Body of pancreas (tissue), 4 donors: ENCODE measurements at regions not wholly inside any gene's neighbourhood (a gene's known extent, or its start where the extent isn't known, plus 50 kb on each side); places are given as distances from the start of the nearest gene placed in this dataset.
"Not testable (repeated sequence)": the region's sequence is repeated elsewhere in the genome, so short reads cannot be mapped to it uniquely, and the experiment has no call there.

Experiments used
- ATAC-seq: fragments of 150-250 bp; one replicate; pipeline ENCODE4 v1.9.1; 2016
- DNase-seq, 4 donors: peaks; one replicate each; pipeline ENCODE4 v3.0.0-alpha.2; 2019
- H3K27ac ChIP-seq, 4 donors: fragments of 200-600 bp; sonication (generic); 1 replicate in 3 of 4; 2 replicates in 1 of 4; pipeline versions ENCODE4 v1.5.1 to v1.6.1; 2016 to 2019; ENCODE audit warnings: mild to moderate bottlenecking in 1 of 4, mixed read lengths in 1 of 4, moderate library complexity in 1 of 4
- H3K27me3 ChIP-seq, 2 donors: fragments of 200-600 bp; sonication (generic); one replicate each; pipeline ENCODE4 v1.6.0; 2016; ENCODE audit warnings: mild to moderate bottlenecking in 1 of 2
- H3K36me3 ChIP-seq, 2 donors: fragments of 200-600 bp; sonication (generic); replicated peaks in 1 of 2; 2 replicates each; pipeline ENCODE4 v1.5.1; 2016; ENCODE audit warnings: low read depth in 2 of 2; ENCODE audit not compliant: insufficient read depth in 1 of 2
- H3K4me1 ChIP-seq: fragments of 200-600 bp; sonication (generic); one replicate; pipeline ENCODE4 v1.6.0; 2016
- H3K4me3 ChIP-seq, 2 donors: fragments of 200-600 bp; sonication (generic); 1 replicate in 1 of 2; 2 replicates in 1 of 2; pipeline ENCODE4 v1.5.1; 2016 to 2019
- H3K9me3 ChIP-seq, 3 donors: fragments of 200-600 bp; sonication (generic); 1 replicate in 2 of 3; 2 replicates in 1 of 3; pipeline ENCODE4 v1.5.1; 2016
- POLR2A ChIP-seq, 3 donors: fragments of 450-650 bp; IDR thresholded peaks; one replicate each; pipeline ENCODE4 v1.6.1; 2016; ENCODE audit warnings: antibody characterized with exemption in 3 of 3, mild to moderate bottlenecking in 2 of 3
- WGBS, 2 donors: methylation state at CpG; one replicate each; pipeline ENCODE4 v1.1.5; 2017; 5-methylcytosine and 5-hydroxymethylcytosine counted together
- intact Hi-C: fragments of 100-400 bp; cut with DNase I; formaldehyde crosslinking; loops from one replicate; pipeline ENCODE4 v1.15.1; 2023
- TF ChIP-seq, protein P1 (sequence below), 7 experiments: fragments of 450-650 bp in 4 of 7; fragments of 200-600 bp in 3 of 7; sonication (generic) in 3 of 7; IDR thresholded peaks; one replicate each; pipeline ENCODE4 v1.5.1; 2016 to 2019; ENCODE audit warnings: antibody characterized with exemption in 7 of 7

DNA sequence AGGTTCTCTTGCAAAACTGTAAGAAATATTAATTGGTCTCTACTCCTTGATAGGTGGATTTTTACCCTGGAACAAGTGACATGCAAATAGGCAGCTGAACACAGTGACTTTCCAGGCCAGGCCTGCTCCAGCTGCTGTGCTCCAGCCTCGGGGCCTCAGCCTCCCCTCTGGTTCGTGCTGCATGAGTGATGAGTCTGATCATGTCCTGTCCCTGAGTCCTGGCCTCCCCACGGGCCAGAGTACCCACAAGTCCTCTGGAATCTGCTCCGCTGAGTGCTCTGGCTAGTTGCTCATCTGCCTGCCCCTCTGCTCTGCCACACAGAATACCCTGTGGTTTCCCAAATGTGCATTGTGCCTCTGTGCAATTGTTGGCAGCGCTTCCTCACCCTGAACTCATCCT, 80.1 kb upstream of the PDZD8 start:
- no peak for DNase-seq
- Histone ChIP-seq H3K36me3 (no peaks in the 10 kb centered on the region), H3K4me3 (no peak overlapping the region), H3K4me1 (no peaks in the 10 kb centered on the region), H3K27ac (no peak overlapping the region), H3K27me3 (no peaks in the 10 kb centered on the region), H3K9me3 (no peaks in the 10 kb centered on the region)
- intact Hi-C loops = loop anchor here (10.0 kb wide), 1 partner anchor 251 kb away; no protein-coding TSS in a partner anchor
- 60 to 81% methylated on average over 2 to 5 of the region's 5 CpGs for WGBS, 2 donors
- no peak for ATAC-seq
- TF ChIP-seq, protein P1, sequence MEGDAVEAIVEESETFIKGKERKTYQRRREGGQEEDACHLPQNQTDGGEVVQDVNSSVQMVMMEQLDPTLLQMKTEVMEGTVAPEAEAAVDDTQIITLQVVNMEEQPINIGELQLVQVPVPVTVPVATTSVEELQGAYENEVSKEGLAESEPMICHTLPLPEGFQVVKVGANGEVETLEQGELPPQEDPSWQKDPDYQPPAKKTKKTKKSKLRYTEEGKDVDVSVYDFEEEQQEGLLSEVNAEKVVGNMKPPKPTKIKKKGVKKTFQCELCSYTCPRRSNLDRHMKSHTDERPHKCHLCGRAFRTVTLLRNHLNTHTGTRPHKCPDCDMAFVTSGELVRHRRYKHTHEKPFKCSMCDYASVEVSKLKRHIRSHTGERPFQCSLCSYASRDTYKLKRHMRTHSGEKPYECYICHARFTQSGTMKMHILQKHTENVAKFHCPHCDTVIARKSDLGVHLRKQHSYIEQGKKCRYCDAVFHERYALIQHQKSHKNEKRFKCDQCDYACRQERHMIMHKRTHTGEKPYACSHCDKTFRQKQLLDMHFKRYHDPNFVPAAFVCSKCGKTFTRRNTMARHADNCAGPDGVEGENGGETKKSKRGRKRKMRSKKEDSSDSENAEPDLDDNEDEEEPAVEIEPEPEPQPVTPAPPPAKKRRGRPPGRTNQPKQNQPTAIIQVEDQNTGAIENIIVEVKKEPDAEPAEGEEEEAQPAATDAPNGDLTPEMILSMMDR (IDR thresholded peaks at IDR 0.05) = no peak
- no peak for TF ChIP-seq POLR2A (IDR thresholded peaks at IDR 0.05)

GRCh38 chr10:117454502-117454901, 79.3 kb upstream of the PDZD8 start:
- TF ChIP-seq POLR2A (IDR thresholded peaks at IDR 0.05) = no peak
- TF ChIP-seq, protein P1 (IDR thresholded peaks at IDR 0.05) = no peak
- Histone ChIP-seq H3K9me3 (no peaks in the 10 kb centered on the region), H3K27ac (no peak overlapping the region), H3K36me3 (no peaks in the 10 kb centered on the region), H3K4me3 (no peak overlapping the region), H3K27me3 (no peaks in the 10 kb centered on the region), H3K4me1 (no peaks in the 10 kb centered on the region)
- intact Hi-C loops = loop anchor here (10.0 kb wide), 1 partner anchor 250 kb away; no protein-coding TSS in a partner anchor
- whole genome bisulfite sequencing, 2 donors = 35 to 47% methylated on average over 1 of the region's 1 CpG
- DNase-seq (no peak), ATAC-seq (no peak)

DNA sequence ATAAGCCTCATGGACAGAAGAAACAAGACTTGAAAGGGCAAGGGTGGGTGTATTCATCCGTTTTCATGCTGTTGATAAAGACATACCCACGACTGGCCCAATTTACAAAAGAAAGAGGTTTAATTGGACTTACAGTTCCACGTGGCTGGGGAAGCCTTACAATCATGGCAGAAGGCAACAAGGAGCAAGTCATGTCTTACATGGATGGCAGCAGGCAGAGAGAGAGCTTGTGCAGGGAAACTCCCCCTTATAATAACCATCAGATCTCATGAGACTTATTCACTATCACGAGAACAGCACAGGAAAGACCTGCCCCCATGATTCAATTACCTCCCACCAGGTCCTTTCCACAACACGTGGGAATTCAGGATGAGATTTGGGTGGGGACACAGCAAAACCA, 78.2 kb upstream of the PDZD8 start:
- H3K4me3 ChIP-seq, H3K9me3 ChIP-seq, ATAC-seq, DNase-seq, H3K27ac ChIP-seq, H3K4me1 ChIP-seq, H3K27me3 ChIP-seq, H3K36me3 ChIP-seq: not testable (repeated sequence)
- intact Hi-C loops = loop anchor here (10.0 kb wide), 1 partner anchor 249 kb away; no protein-coding TSS in a partner anchor
- WGBS, 2 donors = 60 to 63% methylated on average over 5 of the region's 5 CpGs

DNA sequence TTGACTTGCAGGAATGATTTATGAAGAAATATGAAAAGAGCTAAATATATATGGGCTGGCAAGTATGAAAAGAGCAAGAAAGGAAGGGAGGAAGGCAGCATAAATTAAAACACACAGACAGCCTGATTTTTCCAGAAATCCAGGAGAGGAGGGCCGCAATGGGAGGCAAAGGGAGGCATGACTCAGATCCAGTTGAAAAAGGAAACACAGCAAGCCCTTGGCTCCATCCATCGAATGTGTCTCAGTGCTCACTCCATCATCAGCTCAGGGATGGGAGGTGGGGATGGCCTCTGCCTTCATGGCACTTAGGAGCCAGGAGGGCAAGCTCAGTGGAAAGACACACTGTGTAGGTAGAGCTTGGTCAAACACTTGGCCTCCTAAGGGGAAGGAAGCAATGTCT, 75.7 kb upstream of the PDZD8 start:
- Histone ChIP-seq H3K4me3 (no peak overlapping the region), H3K27me3 (no peaks in the 10 kb centered on the region), H3K4me1 (peaks cover 9% of the 10 kb centered on the region), H3K36me3 (no peaks in the 10 kb centered on the region), H3K27ac (no peak overlapping the region), H3K9me3 (no peaks in the 10 kb centered on the region)
- ATAC-seq = no peak
- TF ChIP-seq POLR2A (IDR thresholded peaks at IDR 0.05) = no peak
- TF ChIP-seq, protein P1 (IDR thresholded peaks at IDR 0.05) = no peak
- intact Hi-C loops = loop anchor here (10.0 kb wide), 1 partner anchor 246 kb away; no protein-coding TSS in a partner anchor
- 76 to 88% methylated on average over 2 of the region's 2 CpGs for WGBS, 2 donors
- DNase-seq = no peak

DNA sequence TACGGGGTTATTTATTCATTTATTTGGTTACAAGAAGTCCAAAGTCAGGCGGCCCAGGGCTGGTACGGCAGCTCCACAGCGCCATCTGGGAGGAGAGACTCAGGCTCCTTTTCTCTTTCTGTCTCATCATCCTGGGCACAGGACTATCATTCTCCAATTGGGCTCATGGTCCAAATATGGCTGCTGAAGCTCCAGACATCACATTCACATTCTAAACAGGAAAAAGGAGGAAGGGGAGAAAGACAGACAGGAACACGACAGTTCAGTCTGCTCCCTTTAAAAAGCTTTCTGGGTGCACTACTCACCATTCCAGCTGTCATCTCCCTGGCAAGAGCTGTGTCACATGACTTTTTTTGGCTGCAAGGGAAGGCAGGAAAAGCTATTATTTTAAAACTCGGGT, 74.4 kb upstream of the PDZD8 start:
- TF ChIP-seq, protein P1 (IDR thresholded peaks at IDR 0.05) = peak in 4 of 7 experiments; percentile 11 to 35 (median 20)
- TF ChIP-seq POLR2A (IDR thresholded peaks at IDR 0.05) = no peak
- H3K4me3 ChIP-seq = no peak overlapping the region
- H3K4me1 ChIP-seq = peaks cover 9% of the 10 kb centered on the region
- no peaks in the 10 kb centered on the region for H3K36me3 ChIP-seq
- intact Hi-C loops = loop anchor here (10.0 kb wide), 1 partner anchor 245 kb away; no protein-coding TSS in a partner anchor
- H3K9me3 ChIP-seq = no peaks in the 10 kb centered on the region
- no peaks in the 10 kb centered on the region for H3K27me3 ChIP-seq
- 41 to 53% methylated on average over 6 of the region's 6 CpGs for WGBS, 2 donors
- peak in 2 of 4 donors; percentile 15 to 36 for DNase-seq
- no peak overlapping the region for H3K27ac ChIP-seq
- no peak for ATAC-seq
